Hepatocyte (in vitro differentiated cells): ENCODE measurements at regions not wholly inside any gene's neighbourhood (a gene's known extent, or its start where the extent isn't known, plus 50 kb on each side); places are given as distances from the start of the nearest gene placed in this dataset.

Experiments used
- DNase-seq: peaks from one replicate; pipeline ENCODE4 v3.0.0-alpha.2; 2016; ENCODE audit warnings: low spot score
- H2AFZ ChIP-seq: fragments of 200-600 bp; sonication (generic); 2 replicates; pipeline ENCODE4 v1.6.0; 2016; ENCODE audit warnings: antibody characterized with exemption, mild to moderate bottlenecking
- H3K27ac ChIP-seq: fragments of 200-600 bp; sonication (generic); 2 replicates; pipeline ENCODE4 v1.5.1; 2016; ENCODE audit warnings: mild to moderate bottlenecking
- H3K27me3 ChIP-seq: fragments of 200-600 bp; sonication (generic); 2 replicates; pipeline ENCODE4 v1.6.1; 2016
- H3K36me3 ChIP-seq: fragments of 200-600 bp; sonication (generic); replicated peaks from 2 replicates; pipeline ENCODE4 v1.5.1; 2016; ENCODE audit warnings: low read depth; ENCODE audit not compliant: insufficient read depth
- H3K4me1 ChIP-seq: fragments of 200-600 bp; sonication (generic); 2 replicates; pipeline ENCODE4 v1.5.1; 2016; ENCODE audit warnings: mild to moderate bottlenecking, moderate library complexity; ENCODE audit not compliant: insufficient read depth
- H3K4me2 ChIP-seq: fragments of 200-600 bp; sonication (generic); 2 replicates; pipeline ENCODE4 v1.6.0; 2016
- H3K4me3 ChIP-seq: fragments of 200-600 bp; sonication (generic); 2 replicates; pipeline ENCODE4 v1.5.1; 2016; ENCODE audit warnings: mild to moderate bottlenecking
- H3K79me2 ChIP-seq: fragments of 200-600 bp; sonication (generic); 2 replicates; pipeline ENCODE4 v1.6.0; 2017; ENCODE audit warnings: mild to moderate bottlenecking
- H3K9me2 ChIP-seq: fragments of 200-600 bp; sonication (generic); replicated peaks from 2 replicates; pipeline ENCODE4 v1.6.0; 2017; ENCODE audit warnings: mild to moderate bottlenecking; ENCODE audit not compliant: insufficient read depth
- H3K9me3 ChIP-seq: fragments of 200-600 bp; sonication (generic); 2 replicates; pipeline ENCODE4 v1.5.1; 2016; ENCODE audit warnings: low read depth, mild to moderate bottlenecking
- H4K20me1 ChIP-seq: fragments of 200-600 bp; sonication (generic); 2 replicates; pipeline ENCODE4 v1.6.0; 2016; ENCODE audit warnings: mild to moderate bottlenecking; ENCODE audit not compliant: insufficient read depth, poor library complexity, severe bottlenecking
- EZH2 ChIP-seq: fragments of 200-600 bp; sonication (generic); IDR thresholded peaks from 2 replicates; pipeline ENCODE4 v1.6.1; 2016; ENCODE audit warnings: antibody characterized with exemption, mild to moderate bottlenecking, borderline replicate concordance
- EZH2phosphoT487 ChIP-seq: fragments of 200-600 bp; sonication (generic); IDR thresholded peaks from one replicate; pipeline ENCODE4 v1.6.1; 2018; ENCODE audit warnings: antibody characterized with exemption, mild to moderate bottlenecking, low read depth, moderate library complexity; ENCODE audit not compliant: unreplicated experiment, severe bottlenecking
- WGBS: methylation state at CpG from one replicate; pipeline ENCODE4 v1.1.6; 2016; ENCODE audit warnings: low lambda C conversion rate; ENCODE audit errors: missing lambda C conversion rate; 5-methylcytosine and 5-hydroxymethylcytosine counted together
- TF ChIP-seq, protein P1 (sequence below): fragments of 200-600 bp; sonication (generic); IDR thresholded peaks from 2 replicates; pipeline ENCODE4 v1.5.1; 2016; ENCODE audit warnings: antibody characterized with exemption, mild to moderate bottlenecking; ENCODE audit not compliant: poor library complexity

DNA sequence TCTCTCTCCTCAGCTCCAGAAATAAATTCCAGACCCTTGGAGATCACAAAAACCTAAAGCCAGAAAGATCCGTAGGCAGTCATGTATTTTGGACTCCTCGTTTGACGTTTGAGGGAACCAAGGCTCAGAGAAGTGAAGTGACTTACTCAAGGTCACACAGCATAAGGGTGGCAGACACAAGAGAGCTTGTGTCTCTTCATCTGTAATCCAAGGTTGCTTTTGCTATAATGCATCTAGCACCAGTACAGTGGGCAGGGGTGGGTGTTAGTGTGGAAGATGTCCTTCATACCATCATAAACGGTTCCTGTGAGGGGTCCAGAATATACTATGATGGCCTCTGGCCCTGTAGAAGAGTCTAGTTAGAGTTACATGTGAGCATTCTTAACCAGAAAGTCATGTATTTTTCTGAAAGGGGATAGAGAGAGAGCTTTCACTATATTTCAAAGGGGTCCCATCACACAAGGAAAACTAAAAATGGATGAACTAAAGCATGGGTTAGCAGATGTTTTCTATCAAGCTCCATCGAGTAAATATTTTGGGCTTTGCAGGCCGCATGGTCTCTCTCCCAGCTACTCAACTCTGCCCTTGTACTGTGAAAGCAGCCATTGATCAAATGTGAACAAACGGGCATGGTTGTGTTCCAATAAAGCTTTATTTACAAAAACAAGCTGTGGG is 144.9 kb downstream of the TOMM20 start:
- Histone ChIP-seq H4K20me1 (no peaks in the 10 kb centered on the region), H2AFZ (no peak overlapping the region), H3K4me1 (peaks cover 50% of the 10 kb centered on the region), H3K4me3 (no peak overlapping the region), H3K4me2 (no peak overlapping the region), H3K27ac (no peak overlapping the region), H3K9me2 (no peaks in the 10 kb centered on the region), H3K27me3 (no peaks in the 10 kb centered on the region), H3K79me2 (no peaks in the 10 kb centered on the region), H3K36me3 (no peaks in the 10 kb centered on the region), H3K9me3 (no peaks in the 10 kb centered on the region)
- no peak for DNase-seq
- 73% methylated on average over 7 of the region's 7 CpGs for WGBS
- TF ChIP-seq EZH2phosphoT487 (no peak), EZH2 (no peak)
- TF ChIP-seq, protein P1, sequence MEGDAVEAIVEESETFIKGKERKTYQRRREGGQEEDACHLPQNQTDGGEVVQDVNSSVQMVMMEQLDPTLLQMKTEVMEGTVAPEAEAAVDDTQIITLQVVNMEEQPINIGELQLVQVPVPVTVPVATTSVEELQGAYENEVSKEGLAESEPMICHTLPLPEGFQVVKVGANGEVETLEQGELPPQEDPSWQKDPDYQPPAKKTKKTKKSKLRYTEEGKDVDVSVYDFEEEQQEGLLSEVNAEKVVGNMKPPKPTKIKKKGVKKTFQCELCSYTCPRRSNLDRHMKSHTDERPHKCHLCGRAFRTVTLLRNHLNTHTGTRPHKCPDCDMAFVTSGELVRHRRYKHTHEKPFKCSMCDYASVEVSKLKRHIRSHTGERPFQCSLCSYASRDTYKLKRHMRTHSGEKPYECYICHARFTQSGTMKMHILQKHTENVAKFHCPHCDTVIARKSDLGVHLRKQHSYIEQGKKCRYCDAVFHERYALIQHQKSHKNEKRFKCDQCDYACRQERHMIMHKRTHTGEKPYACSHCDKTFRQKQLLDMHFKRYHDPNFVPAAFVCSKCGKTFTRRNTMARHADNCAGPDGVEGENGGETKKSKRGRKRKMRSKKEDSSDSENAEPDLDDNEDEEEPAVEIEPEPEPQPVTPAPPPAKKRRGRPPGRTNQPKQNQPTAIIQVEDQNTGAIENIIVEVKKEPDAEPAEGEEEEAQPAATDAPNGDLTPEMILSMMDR = no peak

DNA sequence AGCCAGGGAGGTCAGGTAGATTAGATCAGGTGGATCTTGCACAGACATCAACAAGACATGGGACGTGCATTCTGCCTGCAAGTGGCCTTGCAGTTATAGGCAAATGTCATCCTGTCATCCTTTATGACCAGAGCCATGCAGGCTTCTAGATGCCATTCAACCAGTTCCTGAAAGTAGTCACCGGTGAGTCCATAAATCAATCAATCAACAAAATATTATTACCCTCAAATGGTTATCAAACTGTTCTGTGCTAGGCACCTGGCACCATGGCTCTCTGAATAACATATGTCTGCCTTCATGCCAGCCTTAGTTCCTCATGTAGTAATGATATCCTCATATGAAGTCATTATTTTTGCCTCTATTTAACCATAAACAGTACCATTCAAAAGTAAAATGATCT is 146.9 kb downstream of the TOMM20 start:
- peak overlapping the region; percentile 95 for H3K27ac ChIP-seq
- H3K4me1 ChIP-seq = peaks cover 45% of the 10 kb centered on the region
- H3K27me3 ChIP-seq = no peaks in the 10 kb centered on the region
- H3K4me3 ChIP-seq = no peak overlapping the region
- no peak for DNase-seq
- no peaks in the 10 kb centered on the region for H4K20me1 ChIP-seq
- H2AFZ ChIP-seq = no peak overlapping the region
- H3K9me3 ChIP-seq = no peaks in the 10 kb centered on the region
- no peaks in the 10 kb centered on the region for H3K79me2 ChIP-seq
- TF ChIP-seq, protein P1 = no peak
- no peak for TF ChIP-seq EZH2phosphoT487
- TF ChIP-seq EZH2 = no peak
- whole genome bisulfite sequencing = 93% methylated on average over 2 of the region's 2 CpGs
- no peak overlapping the region for H3K4me2 ChIP-seq
- H3K9me2 ChIP-seq = no peaks in the 10 kb centered on the region
- no peaks in the 10 kb centered on the region for H3K36me3 ChIP-seq

DNA sequence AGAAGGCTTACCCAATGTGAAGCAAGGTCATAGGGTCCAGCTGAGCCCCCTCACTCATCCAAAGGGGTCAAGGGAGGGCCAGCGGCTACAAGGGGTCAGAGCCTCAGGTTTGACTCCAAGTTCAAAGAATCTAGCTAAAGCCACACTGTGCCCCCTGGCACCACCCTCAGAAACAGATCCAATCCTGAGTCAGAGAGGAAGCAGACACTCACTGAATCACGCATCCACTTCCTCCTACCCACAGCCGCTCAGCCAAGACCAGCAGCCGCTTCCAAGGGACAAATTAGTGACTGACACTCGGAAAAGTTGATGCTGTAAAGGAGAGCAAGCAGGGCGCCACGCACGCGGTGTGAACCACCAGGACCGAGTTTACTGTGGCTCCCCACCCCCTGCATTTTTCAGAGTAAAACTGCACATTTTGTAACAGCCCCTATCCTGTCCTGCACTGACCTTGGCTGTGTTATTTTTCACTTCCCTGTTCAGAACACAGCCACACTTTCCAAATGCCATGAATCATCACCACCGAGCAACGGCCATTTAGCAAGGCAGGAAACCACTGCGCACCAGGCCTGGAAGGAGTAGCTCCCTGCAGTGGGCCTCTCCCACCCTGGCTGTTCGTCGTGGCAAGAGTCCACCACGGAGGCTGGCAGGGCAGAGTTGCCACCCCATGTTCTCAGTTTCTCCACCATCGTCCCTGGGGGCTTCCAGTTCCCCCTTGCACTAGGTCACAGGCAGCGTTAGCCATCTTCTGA is 147.8 kb downstream of the TOMM20 start:
- WGBS = 63% methylated on average over 18 of the region's 18 CpGs
- H3K4me1 ChIP-seq = peaks cover 49% of the 10 kb centered on the region

More for the DNA sequence above, 147.8 kb downstream of the TOMM20 start:
- H3K4me3 ChIP-seq = no peak overlapping the region
- no peak for TF ChIP-seq EZH2phosphoT487
- TF ChIP-seq, protein P1 = no peak
- no peak for TF ChIP-seq EZH2
- H2AFZ ChIP-seq = peak overlapping the region; percentile 22
- no peaks in the 10 kb centered on the region for H3K36me3 ChIP-seq
- peak overlapping the region; percentile 95 for H3K27ac ChIP-seq
- DNase-seq = peak; percentile 66
- no peaks in the 10 kb centered on the region for H3K9me3 ChIP-seq
- no peaks in the 10 kb centered on the region for H4K20me1 ChIP-seq
- no peaks in the 10 kb centered on the region for H3K27me3 ChIP-seq
- no peaks in the 10 kb centered on the region for H3K9me2 ChIP-seq
- H3K79me2 ChIP-seq = no peaks in the 10 kb centered on the region
- H3K4me2 ChIP-seq = no peak overlapping the region
